GM12873 (cell line): ENCODE measurements at regions not wholly inside any gene's neighbourhood (a gene's known extent, or its start where the extent isn't known, plus 50 kb on each side); places are given as distances from the start of the nearest gene placed in this dataset.

Experiments used
- TF ChIP-seq, protein P1 (sequence below): IDR thresholded peaks from 2 replicates; pipeline ENCODE4 v1.5.1; 2012; ENCODE audit warnings: low read depth, mild to moderate bottlenecking, moderate library complexity, low read length, control low read depth; ENCODE audit not compliant: insufficient read depth; ENCODE audit errors: missing control alignments

DNA sequence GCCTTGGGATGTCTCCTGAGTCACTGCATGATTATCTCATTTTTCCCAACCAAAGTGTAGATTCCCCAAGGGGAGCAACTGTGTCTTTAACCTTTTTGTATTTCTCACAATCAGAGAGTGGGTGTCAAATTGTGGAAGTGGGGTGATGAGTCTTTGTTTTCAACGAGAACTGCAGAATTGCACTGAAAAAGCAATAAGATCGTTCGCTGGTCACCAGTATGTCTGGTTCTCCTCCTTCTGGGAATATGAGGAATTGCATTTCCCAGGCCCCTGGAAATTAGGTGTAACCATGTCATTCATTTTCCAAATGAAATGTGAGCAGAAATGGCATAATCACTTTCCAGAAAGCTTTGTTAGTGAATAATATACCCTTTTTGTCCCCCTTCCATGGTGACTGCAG lies 326.9 kb downstream of the GPAM start:
- TF ChIP-seq, protein P1, sequence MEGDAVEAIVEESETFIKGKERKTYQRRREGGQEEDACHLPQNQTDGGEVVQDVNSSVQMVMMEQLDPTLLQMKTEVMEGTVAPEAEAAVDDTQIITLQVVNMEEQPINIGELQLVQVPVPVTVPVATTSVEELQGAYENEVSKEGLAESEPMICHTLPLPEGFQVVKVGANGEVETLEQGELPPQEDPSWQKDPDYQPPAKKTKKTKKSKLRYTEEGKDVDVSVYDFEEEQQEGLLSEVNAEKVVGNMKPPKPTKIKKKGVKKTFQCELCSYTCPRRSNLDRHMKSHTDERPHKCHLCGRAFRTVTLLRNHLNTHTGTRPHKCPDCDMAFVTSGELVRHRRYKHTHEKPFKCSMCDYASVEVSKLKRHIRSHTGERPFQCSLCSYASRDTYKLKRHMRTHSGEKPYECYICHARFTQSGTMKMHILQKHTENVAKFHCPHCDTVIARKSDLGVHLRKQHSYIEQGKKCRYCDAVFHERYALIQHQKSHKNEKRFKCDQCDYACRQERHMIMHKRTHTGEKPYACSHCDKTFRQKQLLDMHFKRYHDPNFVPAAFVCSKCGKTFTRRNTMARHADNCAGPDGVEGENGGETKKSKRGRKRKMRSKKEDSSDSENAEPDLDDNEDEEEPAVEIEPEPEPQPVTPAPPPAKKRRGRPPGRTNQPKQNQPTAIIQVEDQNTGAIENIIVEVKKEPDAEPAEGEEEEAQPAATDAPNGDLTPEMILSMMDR = no peak

DNA sequence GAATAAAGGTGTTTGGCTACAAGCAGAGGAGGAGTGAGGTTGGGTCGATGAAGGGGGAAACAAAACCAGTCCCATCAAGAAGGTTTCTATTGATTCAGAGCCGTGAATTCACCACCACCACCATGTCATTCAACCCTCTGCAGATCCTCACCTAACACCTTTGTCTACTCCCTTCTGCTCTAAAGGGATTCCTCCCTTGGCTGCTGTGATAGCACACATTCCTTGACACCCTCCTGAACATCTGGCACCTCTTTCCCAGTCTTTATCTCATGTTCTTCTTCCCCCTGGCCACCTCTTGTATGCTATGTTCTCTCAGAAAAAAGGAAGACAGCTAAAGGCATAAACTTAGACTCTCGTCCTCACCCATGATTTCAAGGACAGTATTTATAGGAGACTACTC lies 318.0 kb downstream of the GPAM start:
- TF ChIP-seq, protein P1 = no peak

DNA sequence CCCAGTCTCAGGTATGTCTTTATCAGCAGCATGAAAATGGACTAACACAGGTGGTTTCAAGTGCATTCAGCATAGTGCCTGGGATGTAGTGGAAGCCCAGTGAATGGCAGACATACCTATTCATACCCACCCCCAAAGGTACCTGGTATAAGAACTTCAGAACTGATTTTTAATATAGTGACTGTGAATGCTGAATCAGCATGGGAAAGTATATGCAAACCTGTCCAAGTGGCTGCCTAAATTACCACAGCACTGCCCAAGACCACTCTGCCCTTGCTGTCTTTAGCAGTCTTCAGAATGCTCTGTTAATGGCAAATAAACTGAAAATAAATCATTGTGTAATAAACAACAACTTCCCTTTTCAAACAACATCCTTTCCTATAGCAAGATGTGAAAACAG lies 312.1 kb downstream of the GPAM start:
- TF ChIP-seq, protein P1 = no peak

DNA sequence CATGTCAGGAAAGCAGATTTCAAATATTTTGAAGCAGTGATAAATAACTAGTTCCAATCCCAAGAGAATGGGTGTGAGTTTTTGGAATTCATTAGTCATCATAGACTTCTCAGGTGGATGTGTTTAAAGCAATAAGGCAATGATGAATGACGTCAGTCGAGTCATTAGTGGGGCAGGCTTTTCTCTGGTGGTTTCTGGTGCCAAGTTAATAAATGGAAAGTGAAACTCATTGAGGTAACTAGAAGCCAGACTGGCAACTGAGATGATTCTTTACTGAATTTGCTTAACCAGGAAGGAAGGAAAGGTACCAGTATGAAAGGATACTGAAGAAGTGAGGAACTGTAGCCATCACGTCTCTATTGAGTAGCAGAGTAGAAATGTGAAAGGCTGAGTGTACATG lies 311.0 kb downstream of the GPAM start:
- TF ChIP-seq, protein P1 = no peak

DNA sequence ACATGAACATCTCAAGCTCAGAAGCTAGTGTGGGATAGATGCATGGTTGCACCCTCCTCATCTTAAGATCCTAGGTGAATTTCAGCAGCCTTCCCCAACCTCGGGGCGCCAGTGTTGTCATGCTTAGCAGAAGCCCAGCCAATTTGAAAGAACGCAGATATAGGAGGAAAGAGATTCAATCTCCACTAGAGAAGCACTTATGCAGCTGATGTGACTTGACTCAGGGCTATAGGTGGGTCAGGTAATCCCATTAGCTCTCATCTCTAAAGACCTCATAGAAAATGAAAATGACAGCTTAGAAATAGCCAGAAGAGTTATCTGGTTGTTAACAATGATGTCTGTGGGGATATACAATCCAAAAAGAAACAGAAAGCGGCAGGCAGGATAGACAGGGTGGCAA lies 310.5 kb downstream of the GPAM start:
- TF ChIP-seq, protein P1 = no peak

DNA sequence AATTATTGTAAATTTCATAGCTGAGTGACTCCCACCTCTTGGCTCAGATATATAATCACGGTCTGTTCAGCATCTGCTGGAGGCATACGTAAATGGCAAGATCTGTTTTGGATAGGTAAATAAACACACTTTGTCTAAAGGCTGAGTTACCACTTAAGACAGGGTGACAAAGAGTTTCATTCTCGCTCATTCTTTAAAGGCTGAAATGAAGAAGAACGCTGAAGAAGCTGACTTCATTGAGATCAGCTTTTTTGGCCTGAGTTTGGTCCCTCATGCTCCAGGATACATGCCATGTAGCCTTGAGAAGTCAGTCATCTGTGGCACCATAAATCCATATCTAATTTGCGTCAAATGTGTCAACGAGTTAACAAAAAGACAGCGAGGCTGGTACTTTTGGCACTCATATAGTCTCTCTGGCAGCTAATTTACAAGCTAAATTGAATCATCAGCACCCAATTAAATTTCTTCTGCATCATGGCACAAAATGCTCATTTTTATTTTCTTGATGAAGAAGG lies 309.9 kb downstream of the GPAM start:
- TF ChIP-seq, protein P1 = no peak

DNA sequence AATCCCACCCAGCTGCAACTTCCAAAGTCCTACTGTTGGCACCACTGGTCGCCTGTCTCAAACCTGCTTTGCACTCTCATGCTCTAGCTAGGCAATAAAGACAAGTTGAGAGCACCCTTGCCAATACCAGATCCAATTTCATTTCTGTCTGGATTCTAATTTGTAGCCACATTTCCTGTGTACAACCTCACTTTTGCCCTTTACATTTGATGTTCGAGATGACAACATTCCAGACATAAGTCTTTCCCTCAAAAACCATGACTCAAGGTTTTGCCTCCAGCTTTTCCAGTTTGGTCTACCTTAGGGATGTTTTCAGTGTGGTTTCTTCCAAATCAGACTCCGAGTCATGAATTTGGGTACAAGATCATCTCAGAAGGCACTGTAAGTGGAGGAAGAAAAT lies 309.0 kb downstream of the GPAM start:
- TF ChIP-seq, protein P1 = no peak
